Adipocyte (in vitro differentiated cells): ENCODE measurements at regions not wholly inside any gene's neighbourhood (a gene's known extent, or its start where the extent isn't known, plus 50 kb on each side); places are given as distances from the start of the nearest gene placed in this dataset.

Experiments
- DNase-seq: peaks from one replicate; pipeline ENCODE4 v3.0.0-alpha.2; 2015; ENCODE audit warnings: low read depth
- H3K27me3 ChIP-seq: replicated peaks from 2 replicates; pipeline ENCODE4 v1.7.0; 2013; ENCODE audit warnings: mild to moderate bottlenecking, low read length, moderate library complexity; ENCODE audit not compliant: control insufficient read depth, insufficient read depth
- H3K36me3 ChIP-seq: 2 replicates; pipeline ENCODE4 v1.7.0; 2013; ENCODE audit warnings: low read length, mild to moderate bottlenecking, moderate library complexity; ENCODE audit not compliant: control insufficient read depth, insufficient read depth, severe bottlenecking
- H3K4me1 ChIP-seq: 2 replicates; pipeline ENCODE4 v1.7.0; 2013; ENCODE audit warnings: mild to moderate bottlenecking, low read length, moderate library complexity; ENCODE audit not compliant: control insufficient read depth, insufficient read depth
- H3K4me3 ChIP-seq: 2 replicates; pipeline ENCODE4 v1.7.0; 2013; ENCODE audit warnings: mild to moderate bottlenecking, low read length, moderate library complexity
- H3K9ac ChIP-seq: 2 replicates; pipeline ENCODE4 v1.7.0; 2013; ENCODE audit warnings: mild to moderate bottlenecking, low read length, moderate library complexity
- H3K9me3 ChIP-seq: 2 replicates; pipeline ENCODE4 v1.7.0; 2013; ENCODE audit warnings: mild to moderate bottlenecking, low read length, moderate library complexity; ENCODE audit not compliant: control insufficient read depth

GRCh38 chr20:11267131-11267761 lies 593.4 kb upstream of the JAG1 start:
- peaks cover 14% of the 10 kb centered on the region for H3K4me1 ChIP-seq
- no peaks in the 10 kb centered on the region for H3K36me3 ChIP-seq
- no peaks in the 10 kb centered on the region for H3K9me3 ChIP-seq
- peak; percentile 87 for DNase-seq
- H3K27me3 ChIP-seq, result no peaks in the 10 kb centered on the region
- H3K9ac ChIP-seq, result peak overlapping the region; percentile 13
- H3K4me3 ChIP-seq, result no peak overlapping the region

- Histone ChIP-seq H3K27me3 (no peaks in the 10 kb centered on the region), H3K36me3 (no peaks in the 10 kb centered on the region), H3K4me1 (peaks cover 14% of the 10 kb centered on the region), H3K9me3 (no peaks in the 10 kb centered on the region), H3K9ac (peak overlapping the region; percentile 4), H3K4me3 (no peak overlapping the region)
- DNase-seq, result no peak
Measured at GRCh38 chr20:11267762-11268335, 594.0 kb upstream of the JAG1 start.

- H3K9ac ChIP-seq, result no peak overlapping the region
- H3K4me3 ChIP-seq, result no peak overlapping the region
- H3K27me3 ChIP-seq, result no peaks in the 10 kb centered on the region
- H3K9me3 ChIP-seq, result no peaks in the 10 kb centered on the region
- DNase-seq, result no peak
- no peaks in the 10 kb centered on the region for H3K36me3 ChIP-seq
- H3K4me1 ChIP-seq, result peaks cover 17% of the 10 kb centered on the region
Measured at GRCh38 chr20:11270566-11270965, 596.8 kb upstream of the JAG1 start.

- H3K36me3 ChIP-seq, result no peaks in the 10 kb centered on the region
- H3K27me3 ChIP-seq, result peaks cover 3% of the 10 kb centered on the region
- H3K9ac ChIP-seq, result no peak overlapping the region
- no peak overlapping the region for H3K4me3 ChIP-seq
- DNase-seq, result no peak
- H3K9me3 ChIP-seq, result no peaks in the 10 kb centered on the region
- peaks cover 17% of the 10 kb centered on the region for H3K4me1 ChIP-seq
Measured at GRCh38 chr20:11271319-11271718, 597.5 kb upstream of the JAG1 start.

GRCh38 chr20:11271920-11272594 lies 598.3 kb upstream of the JAG1 start:
- Histone ChIP-seq H3K4me1 (peaks cover 14% of the 10 kb centered on the region), H3K9ac (no peak overlapping the region), H3K9me3 (no peaks in the 10 kb centered on the region), H3K4me3 (no peak overlapping the region), H3K27me3 (peaks cover 5% of the 10 kb centered on the region), H3K36me3 (no peaks in the 10 kb centered on the region)
- DNase-seq, result no peak

- DNase-seq, result peak; percentile 86
- H3K9ac ChIP-seq, result no peak overlapping the region
- H3K4me3 ChIP-seq, result no peak overlapping the region
- H3K4me1 ChIP-seq, result peaks cover 3% of the 10 kb centered on the region
- no peaks in the 10 kb centered on the region for H3K9me3 ChIP-seq
- no peaks in the 10 kb centered on the region for H3K36me3 ChIP-seq
- H3K27me3 ChIP-seq, result peaks cover 5% of the 10 kb centered on the region
Measured at GRCh38 chr20:11274141-11274594, 600.4 kb upstream of the JAG1 start.

GRCh38 chr20:11275740-11276139 lies 601.9 kb upstream of the JAG1 start:
- no peak overlapping the region for H3K9ac ChIP-seq
- H3K4me3 ChIP-seq, result no peak overlapping the region
- peaks cover 5% of the 10 kb centered on the region for H3K27me3 ChIP-seq
- no peaks in the 10 kb centered on the region for H3K9me3 ChIP-seq
- peaks cover 3% of the 10 kb centered on the region for H3K4me1 ChIP-seq
- H3K36me3 ChIP-seq, result no peaks in the 10 kb centered on the region
- no peak for DNase-seq

DNA sequence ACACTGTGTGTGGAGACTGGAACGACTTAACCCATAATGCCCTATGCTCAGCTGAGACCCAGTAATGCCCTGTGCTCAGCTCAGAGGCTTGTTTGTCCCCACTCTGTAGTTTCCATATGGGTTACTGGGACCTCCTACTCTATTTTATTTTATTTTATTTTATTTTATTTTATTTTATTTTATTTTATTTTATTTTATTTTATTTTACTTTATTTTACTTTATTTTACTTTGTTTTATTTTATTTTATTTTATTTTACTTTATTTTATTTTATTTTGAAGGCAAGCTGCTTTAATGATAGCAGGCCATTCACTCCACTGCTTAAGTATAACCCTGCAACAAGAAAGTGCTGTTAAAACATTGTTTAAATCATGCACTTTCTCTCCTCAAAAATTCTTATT lies 603.4 kb upstream of the JAG1 start:
- no peaks in the 10 kb centered on the region for H3K36me3 ChIP-seq
- no peaks in the 10 kb centered on the region for H3K9me3 ChIP-seq
- peaks cover 3% of the 10 kb centered on the region for H3K4me1 ChIP-seq
- no peak overlapping the region for H3K9ac ChIP-seq
- no peak for DNase-seq
- peaks cover 5% of the 10 kb centered on the region for H3K27me3 ChIP-seq
- H3K4me3 ChIP-seq, result no peak overlapping the region

- no peak overlapping the region for H3K4me3 ChIP-seq
Measured at GRCh38 chr20:11277858-11278257, 604.1 kb upstream of the JAG1 start.

GRCh38 chr20:11278461-11278860 lies 604.7 kb upstream of the JAG1 start:
- H3K9me3 ChIP-seq, result no peaks in the 10 kb centered on the region
- H3K36me3 ChIP-seq, result no peaks in the 10 kb centered on the region
- H3K4me1 ChIP-seq, result peaks cover 3% of the 10 kb centered on the region
- H3K4me3 ChIP-seq, result no peak overlapping the region
- H3K9ac ChIP-seq, result no peak overlapping the region
- no peak for DNase-seq
- peaks cover 5% of the 10 kb centered on the region for H3K27me3 ChIP-seq

More at GRCh38 chr20:11277858-11278257, 604.1 kb upstream of the JAG1 start:
- no peak overlapping the region for H3K9ac ChIP-seq
- no peaks in the 10 kb centered on the region for H3K36me3 ChIP-seq
- no peak for DNase-seq
- no peaks in the 10 kb centered on the region for H3K9me3 ChIP-seq
- peaks cover 5% of the 10 kb centered on the region for H3K27me3 ChIP-seq
- H3K4me1 ChIP-seq, result peaks cover 3% of the 10 kb centered on the region

GRCh38 chr20:11281240-11281639 lies 607.4 kb upstream of the JAG1 start:
- Histone ChIP-seq H3K9ac (no peak overlapping the region), H3K4me3 (no peak overlapping the region), H3K27me3 (peaks cover 2% of the 10 kb centered on the region), H3K36me3 (no peaks in the 10 kb centered on the region), H3K4me1 (no peaks in the 10 kb centered on the region), H3K9me3 (no peaks in the 10 kb centered on the region)
- no peak for DNase-seq
